Body of pancreas (tissue), 4 donors: ENCODE measurements at regions not wholly inside any gene's neighbourhood (a gene's known extent, or its start where the extent isn't known, plus 50 kb on each side); places are given as distances from the start of the nearest gene placed in this dataset.

ENCODE experiments used
- POLR2A ChIP-seq, 3 donors: fragments of 450-650 bp; IDR thresholded peaks; one replicate each; pipeline ENCODE4 v1.6.1; 2016; ENCODE audit warnings: antibody characterized with exemption in 3 of 3, mild to moderate bottlenecking in 2 of 3
- TF ChIP-seq, protein P1 (sequence below), 7 experiments: fragments of 450-650 bp in 4 of 7; fragments of 200-600 bp in 3 of 7; sonication (generic) in 3 of 7; IDR thresholded peaks; one replicate each; pipeline ENCODE4 v1.5.1; 2016 to 2019; ENCODE audit warnings: antibody characterized with exemption in 7 of 7

DNA sequence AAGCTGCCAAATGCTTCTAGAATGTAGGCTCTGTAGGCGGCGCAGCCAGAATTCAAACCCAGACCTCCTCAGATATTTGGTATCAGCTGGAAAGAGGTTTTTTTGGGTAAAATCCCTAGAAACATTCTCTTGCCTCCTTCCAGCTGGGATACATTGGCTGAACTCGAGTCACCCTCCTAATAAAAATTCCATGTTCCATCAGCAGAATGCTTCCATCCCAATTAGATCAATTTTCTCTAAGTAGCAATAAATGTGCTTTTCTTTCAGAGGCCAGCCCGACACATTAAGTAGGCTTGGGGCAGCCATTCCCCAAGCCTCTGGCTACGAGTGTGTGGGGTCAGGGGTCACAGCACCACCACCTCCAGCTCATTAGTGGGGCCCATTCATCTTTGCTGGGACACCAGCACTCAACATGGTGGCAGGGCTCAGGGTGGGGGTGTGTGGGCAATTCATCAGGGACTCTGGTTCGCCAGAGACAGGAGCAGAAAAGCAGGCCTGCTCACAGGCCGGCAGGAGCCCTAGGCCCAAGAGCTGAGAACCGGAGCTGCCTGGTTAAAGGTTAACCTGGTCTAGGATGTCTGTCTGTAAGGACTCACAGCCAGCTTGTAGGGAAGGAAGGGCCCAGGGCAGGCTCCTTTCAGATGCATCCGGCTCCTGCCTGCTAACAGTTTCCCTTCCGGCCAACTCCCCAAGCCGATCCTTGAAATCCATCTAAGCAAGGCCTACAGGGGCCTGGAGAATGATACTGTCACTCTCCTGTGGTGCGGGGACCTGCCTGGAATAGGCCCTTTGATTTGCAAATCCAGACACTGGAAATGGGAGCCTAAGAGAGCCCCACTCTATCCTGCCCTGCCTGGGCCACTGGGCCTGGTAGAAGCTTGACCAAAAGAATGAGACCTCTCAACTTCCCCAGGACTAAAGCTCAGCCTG is 159.1 kb upstream of the TOP1 start:
- no peak for TF ChIP-seq POLR2A (IDR thresholded peaks at IDR 0.05)
- TF ChIP-seq, protein P1, sequence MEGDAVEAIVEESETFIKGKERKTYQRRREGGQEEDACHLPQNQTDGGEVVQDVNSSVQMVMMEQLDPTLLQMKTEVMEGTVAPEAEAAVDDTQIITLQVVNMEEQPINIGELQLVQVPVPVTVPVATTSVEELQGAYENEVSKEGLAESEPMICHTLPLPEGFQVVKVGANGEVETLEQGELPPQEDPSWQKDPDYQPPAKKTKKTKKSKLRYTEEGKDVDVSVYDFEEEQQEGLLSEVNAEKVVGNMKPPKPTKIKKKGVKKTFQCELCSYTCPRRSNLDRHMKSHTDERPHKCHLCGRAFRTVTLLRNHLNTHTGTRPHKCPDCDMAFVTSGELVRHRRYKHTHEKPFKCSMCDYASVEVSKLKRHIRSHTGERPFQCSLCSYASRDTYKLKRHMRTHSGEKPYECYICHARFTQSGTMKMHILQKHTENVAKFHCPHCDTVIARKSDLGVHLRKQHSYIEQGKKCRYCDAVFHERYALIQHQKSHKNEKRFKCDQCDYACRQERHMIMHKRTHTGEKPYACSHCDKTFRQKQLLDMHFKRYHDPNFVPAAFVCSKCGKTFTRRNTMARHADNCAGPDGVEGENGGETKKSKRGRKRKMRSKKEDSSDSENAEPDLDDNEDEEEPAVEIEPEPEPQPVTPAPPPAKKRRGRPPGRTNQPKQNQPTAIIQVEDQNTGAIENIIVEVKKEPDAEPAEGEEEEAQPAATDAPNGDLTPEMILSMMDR (IDR thresholded peaks at IDR 0.05): no peak
